B cell (primary cell): ENCODE measurements at regions not wholly inside any gene's neighbourhood (a gene's known extent, or its start where the extent isn't known, plus 50 kb on each side); places are given as distances from the start of the nearest gene placed in this dataset.
A peak's percentile ranks its signal among the peaks of the same experiment; 100 is the strongest.

Source experiments
- ATAC-seq: fragments of 200-7000 bp; cut with Tn5 transposase; one replicate; pipeline ENCODE4 v1.10.0; 2021; ENCODE audit warnings: low read depth, mild to moderate bottlenecking, moderate number of reproducible peaks, moderate library complexity
- CTCF ChIA-PET: fragments of 350-600 bp; sonication (Branson Sonifier 250); formaldehyde crosslinking; loops from one replicate; lab custom pipeline; 2021; ENCODE audit warnings: antibody characterized with exemption, inconsistent platforms; lab: Charles Lee
- POLR2A ChIA-PET: fragments of 350-600 bp; sonication (Branson Sonifier 250); formaldehyde crosslinking; loops from one replicate; lab custom pipeline; 2021; ENCODE audit warnings: antibody characterized with exemption; lab: Charles Lee
- DNase-seq: peaks from one replicate; pipeline ENCODE4 v3.0.0; 2013
- H2AFZ ChIP-seq: 2 replicates; pipeline ENCODE4 v1.6.1; 2012; ENCODE audit warnings: mild to moderate bottlenecking, low read depth, low read length; ENCODE audit not compliant: insufficient read depth, poor library complexity, severe bottlenecking
- H3K27ac ChIP-seq, 2 donors: 1 replicate in 1 of 2; 2 replicates in 1 of 2; pipeline ENCODE4 v1.5.1; 2012 to 2013; ENCODE audit warnings: low read length in 2 of 2, mild to moderate bottlenecking in 2 of 2, moderate library complexity in 1 of 2
- H3K27me3 ChIP-seq, 4 experiments: fragments of 200-600 bp in 1 of 4; sonication (generic) in 1 of 4; replicated peaks in 1 of 4; 1 replicate in 2 of 4; 2 replicates in 2 of 4; pipeline versions ENCODE4 v1.6.1 to v1.7.0; 2013 to 2016; ENCODE audit warnings: low read length in 3 of 4, mild to moderate bottlenecking in 2 of 4, mixed read lengths in 1 of 4, moderate library complexity in 1 of 4; ENCODE audit not compliant: insufficient read depth in 4 of 4, control insufficient read depth in 3 of 4; ENCODE audit errors: control extremely low read depth in 1 of 4
- H3K36me3 ChIP-seq, 2 experiments: replicated peaks in 1 of 2; 1 replicate in 1 of 2; 2 replicates in 1 of 2; pipeline versions ENCODE4 v1.6.1 to v1.7.1; 2013; ENCODE audit warnings: low read length in 1 of 2; ENCODE audit not compliant: insufficient read depth in 2 of 2, control insufficient read depth in 1 of 2; ENCODE audit errors: control extremely low read depth in 1 of 2, extremely low read depth in 1 of 2
- H3K4me1 ChIP-seq, 2 donors: fragments of 200-600 bp in 1 of 2; sonication (generic) in 1 of 2; 1 replicate in 1 of 2; 2 replicates in 1 of 2; pipeline versions ENCODE4 v1.5.1 to v1.6.1; 2013 to 2017; ENCODE audit warnings: low read length in 2 of 2; ENCODE audit not compliant: control insufficient read depth in 2 of 2, insufficient read depth in 2 of 2
- H3K4me2 ChIP-seq: replicated peaks from 2 replicates; pipeline ENCODE3; 2012; ENCODE audit warnings: mild to moderate bottlenecking, low read depth, low read length; ENCODE audit not compliant: poor library complexity, severe bottlenecking
- H3K4me3 ChIP-seq, 5 experiments: fragments of 200-600 bp in 1 of 5; sonication (generic) in 1 of 5; 1 replicate in 3 of 5; 2 replicates in 2 of 5; pipeline versions ENCODE4 v1.5.1 to v1.7.0; 2011 to 2016; ENCODE audit warnings: low read length in 4 of 5, mild to moderate bottlenecking in 4 of 5, low read depth in 2 of 5, control low read depth in 1 of 5, moderate library complexity in 1 of 5; ENCODE audit not compliant: insufficient read depth in 1 of 5; ENCODE audit errors: control extremely low read depth in 1 of 5, extremely low read depth in 1 of 5
- H3K79me2 ChIP-seq: fragments of 200-600 bp; sonication (generic); one replicate; pipeline ENCODE4 v1.6.0; 2016; ENCODE audit warnings: low read length; ENCODE audit not compliant: control insufficient read depth, insufficient read depth
- H3K9ac ChIP-seq: fragments of 200-600 bp; sonication (generic); 2 replicates; pipeline ENCODE4 v1.6.1; 2017; ENCODE audit warnings: mild to moderate bottlenecking, low read length, moderate library complexity
- H3K9me3 ChIP-seq, 3 donors: one replicate each; pipeline versions ENCODE4 v1.6.1 to v1.7.1; 2013; ENCODE audit warnings: low read length in 2 of 3; ENCODE audit not compliant: control insufficient read depth in 2 of 3, insufficient read depth in 1 of 3; ENCODE audit errors: control extremely low read depth in 1 of 3
- H4K20me1 ChIP-seq: 2 replicates; pipeline ENCODE4 v1.6.0; 2012; ENCODE audit warnings: mild to moderate bottlenecking, low read length; ENCODE audit not compliant: insufficient read depth, control insufficient read depth, poor library complexity, severe bottlenecking
- H3K27ac Mint-ChIP-seq: one replicate; pipeline ENCODE4 v1.8.0; 2021; ENCODE audit warnings: mixed read lengths
- H3K27me3 Mint-ChIP-seq: one replicate; pipeline ENCODE4 v1.8.0; 2021; ENCODE audit warnings: mixed read lengths
- H3K4me1 Mint-ChIP-seq: one replicate; pipeline ENCODE4 v1.8.0; 2021; ENCODE audit warnings: mixed read lengths
- H3K4me3 Mint-ChIP-seq: one replicate; pipeline ENCODE4 v1.8.0; 2021; ENCODE audit warnings: mixed read lengths
- H3K9me3 Mint-ChIP-seq: one replicate; pipeline ENCODE4 v1.8.0; 2022; ENCODE audit warnings: mixed read lengths; ENCODE audit not compliant: insufficient read depth
- CTCF ChIP-seq: fragments of 200-600 bp; IDR thresholded peaks from one replicate; pipeline ENCODE4 v1.8.0; 2022; ENCODE audit warnings: antibody characterized with exemption, mild to moderate bottlenecking
- EZH2 ChIP-seq: IDR thresholded peaks from 2 replicates; pipeline ENCODE4 v1.6.1; 2012; ENCODE audit warnings: borderline replicate concordance, low read depth, mild to moderate bottlenecking, moderate library complexity, low read length; ENCODE audit not compliant: insufficient read depth, poor library complexity, severe bottlenecking
- WGBS: methylation state at CpG from one replicate; pipeline ENCODE4 v1.1.5; 2013; ENCODE audit warnings: missing lambda C conversion rate; ENCODE audit not compliant: insufficient coverage; 5-methylcytosine and 5-hydroxymethylcytosine counted together
- intact Hi-C: fragments of 100-400 bp; cut with micrococcal nuclease; formaldehyde crosslinking; loops from one replicate; pipeline ENCODE4 v1.10.0; 2022

GRCh38 chr3:72080095-72080494, 295.1 kb upstream of the PROK2 start:
- Mint-ChIP-seq H3K27ac (peak overlapping the region; percentile 21), H3K9me3 (no peaks in the 10 kb centered on the region), H3K27me3 (no peaks in the 10 kb centered on the region), H3K4me1 (peaks cover 73% of the 10 kb centered on the region), H3K4me3 (peak overlapping the region; percentile 50)
- ATAC-seq (no peak), DNase-seq (peak; percentile 65)
- H3K36me3 ChIP-seq = no peaks in the 10 kb centered on the region
- H3K4me1 ChIP-seq = peaks cover 66 to 74% of the 10 kb centered on the region in 2 donors
- no peaks in the 10 kb centered on the region for H3K79me2 ChIP-seq
- peaks cover 0 to 2% (median 0%) of the 10 kb centered on the region in 4 experiments for H3K27me3 ChIP-seq
- WGBS = no CpG with 5 or more reads among the region's 3 CpGs
- ChIA-PET CTCF (interaction anchor here (1.0 to 1.4 kb wide), 2 partner anchors 21 to 64 kb away, joined by 3 to 7 read pairs; no protein-coding TSS in a partner anchor), POLR2A (no interaction called here)
- H3K27ac ChIP-seq = no peak overlapping the region
- intact Hi-C loops = loop anchor here (5.0 kb wide), 2 partner anchors 82 to 187 kb away; no protein-coding TSS in a partner anchor
- peaks cover 2 to 14% (median 14%) of the 10 kb centered on the region in 3 donors for H3K9me3 ChIP-seq
- H4K20me1 ChIP-seq = no peaks in the 10 kb centered on the region
- H3K9ac ChIP-seq = no peak overlapping the region
- peak overlapping the region; percentile 54 for H3K4me2 ChIP-seq
- TF ChIP-seq CTCF (no peak), EZH2 (no peak)
- no peak overlapping the region for H3K4me3 ChIP-seq
- H2AFZ ChIP-seq = no peak overlapping the region

GRCh38 chr3:72079369-72079872, 294.5 kb upstream of the PROK2 start:
- Mint-ChIP-seq H3K27me3 (no peaks in the 10 kb centered on the region), H3K4me1 (peaks cover 73% of the 10 kb centered on the region), H3K4me3 (peak overlapping the region; percentile 50), H3K9me3 (no peaks in the 10 kb centered on the region), H3K27ac (no peak overlapping the region)
- Histone ChIP-seq H3K9ac (no peak overlapping the region), H3K4me1 (peaks cover 66 to 74% of the 10 kb centered on the region in 2 donors), H3K36me3 (no peaks in the 10 kb centered on the region), H3K79me2 (no peaks in the 10 kb centered on the region), H3K4me3 (no peak overlapping the region), H3K9me3 (peaks cover 2 to 16% (median 14%) of the 10 kb centered on the region in 3 donors), H4K20me1 (no peaks in the 10 kb centered on the region), H3K27ac (no peak overlapping the region), H3K4me2 (peak overlapping the region; percentile 54), H2AFZ (no peak overlapping the region), H3K27me3 (peaks cover 0 to 3% (median 0%) of the 10 kb centered on the region in 4 experiments)
- ChIA-PET CTCF (interaction anchor here (0.5 to 1.4 kb wide), 3 partner anchors 22 to 169 kb away, joined by 3 to 7 read pairs (median 3); no protein-coding TSS in a partner anchor), POLR2A (no interaction called here)
- DNase-seq (peak; percentile 64), ATAC-seq (no peak)
- intact Hi-C loops = loop anchor here (1.0 kb wide), 1 partner anchor 21 kb away; no protein-coding TSS in a partner anchor
- TF ChIP-seq EZH2 (no peak), CTCF (no peak)
- no CpG with 5 or more reads among the region's 2 CpGs for WGBS
